Fibroblast of upper back skin (primary cell): ENCODE measurements at regions not wholly inside any gene's neighbourhood (a gene's known extent, or its start where the extent isn't known, plus 50 kb on each side); places are given as distances from the start of the nearest gene placed in this dataset.

Experiments
- DNase-seq: peaks from one replicate; pipeline ENCODE4 v3.0.0-alpha.2; 2013

GRCh38 chr4:37126051-37126450, 118.5 kb upstream of the NWD2 start:
- no peak for DNase-seq

DNA sequence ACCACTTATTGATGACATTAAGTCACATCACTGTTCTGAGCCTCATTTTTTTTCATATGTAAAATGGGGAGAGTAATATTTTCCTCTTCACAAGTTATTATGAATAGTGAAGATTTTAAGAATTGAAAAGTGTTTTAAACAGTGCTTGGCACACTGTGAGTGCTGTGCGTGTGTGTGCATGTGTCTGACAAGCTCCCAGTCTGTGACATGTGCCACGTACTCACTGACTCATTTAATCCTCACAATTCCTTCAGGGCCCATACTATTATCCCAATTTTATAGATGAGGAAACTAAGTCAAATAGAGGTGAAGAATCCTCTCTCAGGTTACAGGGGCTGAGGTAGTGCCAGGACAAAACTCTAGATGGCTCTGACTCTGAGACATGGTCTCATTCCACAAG, 114.1 kb upstream of the NWD2 start:
- DNase-seq, result no peak

DNA sequence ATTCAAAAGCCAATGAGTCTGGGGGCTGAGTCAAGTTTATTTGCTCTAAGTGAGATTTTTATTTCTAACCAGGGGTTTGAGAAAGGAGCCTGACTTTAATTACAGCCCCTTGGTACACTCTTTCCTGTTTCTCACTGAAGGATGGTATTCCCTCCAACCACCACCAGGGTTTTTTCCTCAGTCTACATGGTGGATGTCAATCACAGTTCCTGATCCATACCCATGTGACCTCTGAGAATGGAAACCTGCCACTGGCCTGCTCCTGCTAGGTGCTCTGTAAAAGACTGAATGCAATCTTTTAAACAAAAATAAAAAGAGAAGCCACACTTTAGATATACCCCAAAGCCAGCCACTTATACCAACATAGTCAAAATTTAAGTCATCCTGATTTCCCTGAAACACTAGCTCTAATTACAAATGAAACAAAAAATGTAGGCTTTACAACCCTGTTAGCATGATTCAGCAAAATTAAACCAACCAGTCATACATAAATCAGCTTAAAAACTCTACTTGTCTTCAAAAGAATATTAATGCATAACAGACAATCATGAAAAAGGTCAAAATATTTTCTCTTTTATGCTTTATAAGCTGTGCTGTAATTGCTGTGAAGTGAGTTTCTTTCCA, 112.1 kb upstream of the NWD2 start:
- no peak for DNase-seq

DNA sequence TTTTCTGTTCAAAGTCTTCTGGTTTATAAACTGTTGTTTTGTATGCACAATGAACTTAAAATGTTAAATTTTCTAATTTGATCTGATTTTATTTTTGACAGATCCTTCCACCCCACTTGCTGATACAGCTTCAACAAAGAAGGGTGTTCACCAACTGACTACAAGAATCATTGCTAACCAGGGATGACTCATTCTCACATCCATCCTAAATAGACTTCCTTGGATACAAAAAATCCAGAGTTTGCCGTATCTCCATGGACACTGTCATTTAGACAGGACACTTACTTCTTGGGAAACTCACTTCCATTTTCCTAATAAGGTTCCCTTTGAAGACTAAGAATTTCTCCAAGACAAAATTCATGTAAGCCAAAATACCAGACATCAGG, 111.6 kb upstream of the NWD2 start:
- no peak for DNase-seq

DNA sequence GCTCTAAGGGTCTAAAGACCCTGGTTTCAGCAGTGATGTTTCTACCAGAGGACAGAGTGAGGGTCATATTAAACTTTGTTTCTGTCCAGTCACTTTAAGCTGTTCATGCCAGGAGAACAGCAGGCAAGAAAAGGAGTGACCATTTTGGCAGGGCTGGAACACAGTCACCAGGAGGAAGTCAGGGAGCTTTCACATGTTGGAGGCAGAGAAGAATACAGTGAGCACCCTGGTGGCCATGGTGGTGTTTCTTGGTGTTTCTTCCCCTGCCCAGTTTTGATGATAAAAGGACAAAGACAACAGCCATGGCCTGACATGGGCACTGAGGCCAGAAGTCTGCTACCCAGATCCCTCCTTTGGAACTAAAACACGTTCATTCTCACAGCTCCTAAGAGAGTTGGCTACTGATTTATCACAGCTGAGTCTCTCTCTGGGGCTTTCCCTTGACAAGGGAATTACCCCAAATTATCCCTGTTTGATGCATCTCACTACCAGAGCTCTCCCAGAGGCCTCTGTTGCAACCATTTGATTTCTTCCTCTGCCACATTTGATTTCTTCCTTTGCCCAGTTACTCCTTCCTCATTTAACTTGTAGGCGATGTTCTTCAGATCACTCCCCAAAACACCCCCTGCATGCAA, 106.4 kb upstream of the NWD2 start:
- no peak for DNase-seq

- DNase-seq, result no peak
These were observed 105.8 kb upstream of the NWD2 start for GRCh38 chr4:37138789-37139188.

DNA sequence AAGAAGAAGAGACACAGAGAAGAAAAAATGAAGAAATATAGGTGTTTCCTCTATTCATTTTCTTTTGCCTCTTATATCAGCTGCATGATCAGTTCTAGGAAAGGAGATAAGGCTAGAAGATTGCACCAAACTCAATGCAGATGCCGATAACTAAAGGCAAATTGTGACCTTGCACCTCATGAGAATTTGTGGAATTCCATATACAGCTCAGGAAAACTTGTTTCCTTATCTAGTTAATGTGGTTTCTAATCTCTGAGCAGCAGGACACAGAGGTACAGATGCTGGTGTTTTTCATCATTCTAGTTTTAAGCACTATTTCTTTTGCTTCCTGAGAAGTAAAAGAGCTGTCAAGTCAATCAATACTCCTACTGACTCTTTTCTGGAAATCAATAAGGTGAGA, 104.6 kb upstream of the NWD2 start:
- no peak for DNase-seq

DNA sequence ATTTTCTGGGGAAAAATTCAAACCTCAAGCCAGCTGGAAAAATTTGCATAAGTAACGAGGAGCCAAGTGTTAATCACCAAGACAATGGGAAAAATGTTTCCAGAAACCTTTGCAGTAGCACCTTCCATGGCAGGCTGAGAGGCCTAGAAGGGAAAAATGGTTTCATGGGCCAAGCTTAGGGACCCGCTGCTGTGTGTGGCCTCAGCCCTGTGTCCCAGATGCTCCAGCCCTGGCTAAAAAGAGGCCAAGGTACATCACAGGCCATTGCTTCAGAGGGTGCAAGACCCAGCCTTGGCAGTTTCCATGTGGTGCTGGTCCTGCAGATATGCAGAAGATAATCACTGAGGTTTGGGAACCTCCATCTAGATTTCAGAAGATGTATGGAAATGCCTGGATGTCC, 98.3 kb upstream of the NWD2 start:
- DNase-seq, result no peak

DNA sequence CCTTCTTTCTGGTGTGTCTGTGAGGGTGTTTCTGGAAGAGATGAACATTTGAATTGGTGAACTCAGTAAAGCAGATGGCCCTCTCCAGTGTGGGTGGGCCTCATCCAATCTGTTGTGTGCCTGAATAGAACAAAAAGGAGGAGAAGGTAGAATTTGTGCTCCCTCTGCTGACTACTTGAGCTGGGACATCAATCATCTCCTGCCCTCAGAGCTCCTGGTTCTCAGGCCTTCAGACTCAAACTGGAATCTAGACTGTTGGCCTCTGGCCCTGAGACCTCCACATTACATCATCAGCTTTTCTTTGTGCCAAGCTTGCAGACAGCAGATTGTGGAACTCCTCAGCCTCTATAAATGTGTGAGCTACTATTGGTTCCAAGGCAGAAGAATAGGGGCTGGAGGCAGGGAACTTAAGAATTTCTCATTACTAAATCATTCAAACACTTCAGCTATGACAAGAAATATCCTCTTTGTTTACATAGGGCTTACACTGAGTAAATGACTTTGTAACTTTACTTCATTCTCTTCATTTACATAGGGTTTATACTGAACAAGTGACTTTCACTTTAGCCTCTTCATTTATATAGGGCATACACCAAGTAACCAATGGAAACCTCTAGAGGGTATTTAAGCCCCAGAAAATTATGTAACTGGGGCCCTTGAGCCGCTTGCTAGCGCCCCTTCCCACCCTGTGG, 86.9 kb upstream of the NWD2 start:
- DNase-seq, result no peak

GRCh38 chr4:37160653-37161052, 83.9 kb upstream of the NWD2 start:
- no peak for DNase-seq

DNA sequence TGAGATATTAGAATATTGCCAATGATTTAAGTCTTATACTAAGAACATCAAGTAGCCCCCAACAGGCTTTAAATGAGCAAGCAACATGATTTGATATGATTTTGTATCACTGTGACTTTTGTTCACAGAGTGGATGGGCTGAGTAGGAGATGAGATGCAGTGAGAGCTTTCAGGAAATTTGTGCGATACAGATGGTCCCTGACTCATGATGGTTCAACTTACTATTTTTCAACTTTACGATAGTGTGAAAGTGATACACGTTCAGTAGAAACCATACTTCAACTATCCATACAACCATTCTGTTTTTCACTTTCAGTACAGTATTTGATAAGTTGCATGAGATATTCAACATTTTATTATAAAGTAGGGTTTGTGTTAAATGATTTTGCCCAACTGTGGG, 78.7 kb upstream of the NWD2 start:
- no peak for DNase-seq

DNA sequence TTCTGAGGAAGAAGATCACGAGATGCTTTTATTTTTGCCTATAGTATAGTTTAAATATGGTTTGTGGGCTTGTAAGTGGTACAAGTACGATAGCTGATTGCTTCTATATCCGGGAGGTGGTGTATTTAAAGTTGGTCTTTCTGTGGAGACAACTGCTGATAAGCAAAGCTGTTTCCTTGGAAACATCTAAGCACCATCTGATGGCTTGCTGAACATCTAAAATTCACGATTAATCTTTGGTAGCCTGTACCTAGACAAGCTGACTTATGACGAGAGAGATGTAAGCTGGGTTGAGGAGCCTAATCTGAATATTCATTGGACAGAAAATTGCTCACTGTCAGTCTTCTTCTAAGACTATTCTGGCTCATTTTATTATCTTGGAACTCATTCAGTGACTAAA, 74.6 kb upstream of the NWD2 start:
- DNase-seq, result no peak

DNA sequence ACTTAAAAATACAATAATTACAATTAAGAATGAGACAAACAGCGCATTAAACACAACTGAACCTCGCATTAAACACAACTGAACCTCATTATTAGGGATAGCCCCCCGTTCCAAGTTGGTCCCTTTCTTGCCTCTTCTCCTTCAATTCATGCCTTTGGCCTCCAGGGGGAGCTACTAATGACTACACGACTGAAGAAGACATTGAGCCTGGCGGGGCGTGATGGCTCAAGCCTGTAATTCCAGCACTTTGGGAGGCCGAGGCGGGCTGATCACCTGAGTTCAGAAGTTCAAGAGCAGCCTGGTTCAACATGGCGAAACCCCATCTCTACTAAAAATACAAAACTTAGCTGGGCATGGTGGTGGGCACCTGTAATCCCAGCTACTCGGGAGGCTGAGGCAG, 56.4 kb upstream of the NWD2 start:
- no peak for DNase-seq
